22Rv1 (cell line): ENCODE measurements at regions not wholly inside any gene's neighbourhood (a gene's known extent, or its start where the extent isn't known, plus 50 kb on each side); places are given as distances from the start of the nearest gene placed in this dataset.

ENCODE experiments used
- CTCF ChIP-seq: fragments of 450-650 bp; IDR thresholded peaks from 2 replicates; pipeline ENCODE4 v1.5.1; 2017; ENCODE audit warnings: mild to moderate bottlenecking
- ZFX ChIP-seq: fragments of 450-650 bp; IDR thresholded peaks from 2 replicates; pipeline ENCODE4 v1.6.1; 2017; ENCODE audit warnings: antibody characterized with exemption, borderline replicate concordance

- no peak for TF ChIP-seq CTCF
- no peak for TF ChIP-seq ZFX
Observed at GRCh38 chr2:21804151-21804550, 680.4 kb downstream of the TDRD15 start.
